Breast epithelium (tissue), 3 donors: ENCODE measurements at regions not wholly inside any gene's neighbourhood (a gene's known extent, or its start where the extent isn't known, plus 50 kb on each side); places are given as distances from the start of the nearest gene placed in this dataset.

ENCODE experiments used
- POLR2A ChIP-seq: fragments of 450-650 bp; IDR thresholded peaks from one replicate; pipeline ENCODE4 v1.6.1; 2016; ENCODE audit warnings: antibody characterized with exemption, mild to moderate bottlenecking, moderate library complexity
- POLR2AphosphoS5 ChIP-seq, 3 donors: sonication (generic); formaldehyde crosslinking; IDR thresholded peaks; one replicate each; pipeline ENCODE4 v1.6.1; 2017; ENCODE audit warnings: antibody characterized with exemption in 3 of 3
- TF ChIP-seq, protein P1 (sequence below), 3 donors: fragments of 450-650 bp; IDR thresholded peaks; one replicate each; pipeline ENCODE4 v1.5.1; 2016 to 2017; ENCODE audit warnings: antibody characterized with exemption in 3 of 3, mild to moderate bottlenecking in 3 of 3, moderate library complexity in 3 of 3

DNA sequence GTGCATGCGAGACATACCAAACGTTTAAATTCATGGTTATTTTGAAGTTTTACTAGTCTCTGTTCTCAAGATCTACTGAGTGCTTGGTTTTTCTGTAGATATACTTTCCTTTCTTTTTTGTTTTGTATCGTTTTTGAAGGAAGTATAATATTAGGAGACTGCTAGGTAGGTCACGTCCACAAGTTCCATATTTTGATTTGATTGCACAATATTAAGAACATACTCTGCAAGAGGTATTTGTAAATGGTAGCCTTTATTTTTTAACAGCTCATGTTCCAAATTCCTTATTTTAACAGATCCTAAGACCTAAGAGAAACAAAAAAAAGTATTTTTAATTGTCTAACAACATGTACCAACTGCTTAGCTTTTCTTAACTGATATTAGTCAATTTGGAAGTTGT is 156.7 kb downstream of the SERPINI1 start:
- no peak for TF ChIP-seq POLR2A
- TF ChIP-seq POLR2AphosphoS5 (IDR thresholded peaks at IDR 0.05) = no peak
- TF ChIP-seq, protein P1, sequence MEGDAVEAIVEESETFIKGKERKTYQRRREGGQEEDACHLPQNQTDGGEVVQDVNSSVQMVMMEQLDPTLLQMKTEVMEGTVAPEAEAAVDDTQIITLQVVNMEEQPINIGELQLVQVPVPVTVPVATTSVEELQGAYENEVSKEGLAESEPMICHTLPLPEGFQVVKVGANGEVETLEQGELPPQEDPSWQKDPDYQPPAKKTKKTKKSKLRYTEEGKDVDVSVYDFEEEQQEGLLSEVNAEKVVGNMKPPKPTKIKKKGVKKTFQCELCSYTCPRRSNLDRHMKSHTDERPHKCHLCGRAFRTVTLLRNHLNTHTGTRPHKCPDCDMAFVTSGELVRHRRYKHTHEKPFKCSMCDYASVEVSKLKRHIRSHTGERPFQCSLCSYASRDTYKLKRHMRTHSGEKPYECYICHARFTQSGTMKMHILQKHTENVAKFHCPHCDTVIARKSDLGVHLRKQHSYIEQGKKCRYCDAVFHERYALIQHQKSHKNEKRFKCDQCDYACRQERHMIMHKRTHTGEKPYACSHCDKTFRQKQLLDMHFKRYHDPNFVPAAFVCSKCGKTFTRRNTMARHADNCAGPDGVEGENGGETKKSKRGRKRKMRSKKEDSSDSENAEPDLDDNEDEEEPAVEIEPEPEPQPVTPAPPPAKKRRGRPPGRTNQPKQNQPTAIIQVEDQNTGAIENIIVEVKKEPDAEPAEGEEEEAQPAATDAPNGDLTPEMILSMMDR (IDR thresholded peaks at IDR 0.05) = no peak
